ENCODE measurements at regions not wholly inside any gene's neighbourhood (a gene's known extent, or its start where the extent isn't known, plus 50 kb on each side); places are given as distances from the start of the nearest gene placed in this dataset.

- TF ChIP-seq CTCF (conservative IDR thresholded peaks at IDR 0.05; ENCODE audit: low read length) (no peak), EZH2phosphoT487 (IDR thresholded peaks at IDR 0.05; ENCODE audit: borderline replicate concordance) (no peak)
Measured at GRCh38 chr1:193313354-193314140, 127.1 kb upstream of the B3GALT2 start.

All from Loucy (cell line).